Lung (tissue), 11 donors: ENCODE measurements at regions not wholly inside any gene's neighbourhood (a gene's known extent, or its start where the extent isn't known, plus 50 kb on each side); places are given as distances from the start of the nearest gene placed in this dataset.

Source experiments
- ATAC-seq: fragments of 200-7000 bp; cut with Tn5 transposase; one replicate; pipeline ENCODE4 v1.9.1; 2020; ENCODE audit warnings: moderate number of reproducible peaks; ENCODE audit not compliant: insufficient read depth, low FRiP score
- DNase-seq, 3 donors: peaks; one replicate each; pipeline ENCODE4 v3.0.0-alpha.2; 2013 to 2017
- H3K27ac ChIP-seq, 2 donors: one replicate each; pipeline ENCODE4 v1.5.1; 2013; ENCODE audit warnings: mild to moderate bottlenecking in 2 of 2, moderate library complexity in 2 of 2, control low read depth in 1 of 2, inconsistent platforms in 1 of 2, low read depth in 1 of 2, low read length in 1 of 2
- H3K27me3 ChIP-seq, 3 donors: one replicate each; pipeline ENCODE4 v1.5.1; 2013; ENCODE audit warnings: low read length in 2 of 3; ENCODE audit not compliant: control insufficient read depth in 3 of 3, insufficient read depth in 3 of 3
- H3K36me3 ChIP-seq, 4 donors: one replicate each; pipeline ENCODE4 v1.5.1; 2013; ENCODE audit warnings: low read length in 4 of 4, mild to moderate bottlenecking in 1 of 4, moderate library complexity in 1 of 4; ENCODE audit not compliant: control insufficient read depth in 4 of 4, insufficient read depth in 4 of 4
- H3K4me1 ChIP-seq, 5 donors: one replicate each; pipeline ENCODE4 v1.5.1; 2013; ENCODE audit warnings: low read length in 5 of 5, mild to moderate bottlenecking in 2 of 5, moderate library complexity in 1 of 5; ENCODE audit not compliant: control insufficient read depth in 5 of 5, insufficient read depth in 5 of 5
- H3K4me3 ChIP-seq: one replicate; pipeline ENCODE4 v1.5.1; 2013; ENCODE audit warnings: mild to moderate bottlenecking, control low read depth, moderate library complexity
- H3K9ac ChIP-seq, 2 donors: one replicate each; pipeline ENCODE4 v1.5.1; 2013; ENCODE audit warnings: low read length in 2 of 2, control low read depth in 1 of 2; ENCODE audit not compliant: insufficient read depth in 1 of 2
- H3K9me3 ChIP-seq, 4 donors: one replicate each; pipeline ENCODE4 v1.5.1; 2013; ENCODE audit warnings: low read length in 3 of 4, mild to moderate bottlenecking in 1 of 4, moderate library complexity in 1 of 4; ENCODE audit not compliant: control insufficient read depth in 4 of 4, insufficient read depth in 3 of 4
- WGBS, 2 donors: extraction: QIAGEN DNeasy Blood & Tissue Kit; methylation state at CpG; one replicate each; pipeline ENCODE4 v1.1.7; 2013; 5-methylcytosine and 5-hydroxymethylcytosine counted together
- TF ChIP-seq, protein P1 (sequence below): IDR thresholded peaks from 2 replicates; pipeline ENCODE4 v1.5.1; 2012; ENCODE audit warnings: mild to moderate bottlenecking; ENCODE audit errors: control extremely low read depth, extremely low read depth
- donor health status: control.
- donor health status: control.
- donor health status: Bipolar disorder and iron deficiency.
- donor health status: healthy.
- donor health status: DM: yes; HTN: yes; CAD: no.

DNA sequence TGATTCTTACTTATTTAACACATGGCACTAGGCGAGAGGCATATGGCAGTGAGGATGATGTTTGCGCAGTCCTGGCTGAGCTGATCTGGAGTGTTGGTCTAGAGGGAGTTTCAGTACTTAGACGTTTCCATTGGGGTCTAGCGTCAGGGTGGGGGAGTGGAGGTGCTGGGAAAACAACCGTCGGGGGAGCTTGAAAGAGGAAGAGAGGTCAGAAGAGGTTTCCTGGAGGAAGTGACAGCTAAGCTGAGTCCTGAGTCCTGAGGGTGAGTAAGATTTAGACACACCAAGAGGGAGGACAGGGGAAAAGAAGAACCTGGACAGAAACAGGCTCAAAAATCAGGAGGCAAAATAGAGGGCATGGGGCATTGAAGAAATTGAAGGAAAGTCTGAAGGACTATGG, 81.4 kb downstream of the ALOX5AP start:
- ATAC-seq (no peak), DNase-seq (no peak)
- TF ChIP-seq, protein P1, sequence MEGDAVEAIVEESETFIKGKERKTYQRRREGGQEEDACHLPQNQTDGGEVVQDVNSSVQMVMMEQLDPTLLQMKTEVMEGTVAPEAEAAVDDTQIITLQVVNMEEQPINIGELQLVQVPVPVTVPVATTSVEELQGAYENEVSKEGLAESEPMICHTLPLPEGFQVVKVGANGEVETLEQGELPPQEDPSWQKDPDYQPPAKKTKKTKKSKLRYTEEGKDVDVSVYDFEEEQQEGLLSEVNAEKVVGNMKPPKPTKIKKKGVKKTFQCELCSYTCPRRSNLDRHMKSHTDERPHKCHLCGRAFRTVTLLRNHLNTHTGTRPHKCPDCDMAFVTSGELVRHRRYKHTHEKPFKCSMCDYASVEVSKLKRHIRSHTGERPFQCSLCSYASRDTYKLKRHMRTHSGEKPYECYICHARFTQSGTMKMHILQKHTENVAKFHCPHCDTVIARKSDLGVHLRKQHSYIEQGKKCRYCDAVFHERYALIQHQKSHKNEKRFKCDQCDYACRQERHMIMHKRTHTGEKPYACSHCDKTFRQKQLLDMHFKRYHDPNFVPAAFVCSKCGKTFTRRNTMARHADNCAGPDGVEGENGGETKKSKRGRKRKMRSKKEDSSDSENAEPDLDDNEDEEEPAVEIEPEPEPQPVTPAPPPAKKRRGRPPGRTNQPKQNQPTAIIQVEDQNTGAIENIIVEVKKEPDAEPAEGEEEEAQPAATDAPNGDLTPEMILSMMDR = no peak
- WGBS, 2 donors = 45 to 54% methylated on average over 6 of the region's 6 CpGs
- Histone ChIP-seq H3K27me3 (no peaks in the 10 kb centered on the region), H3K9me3 (no peaks in the 10 kb centered on the region), H3K4me1 (peaks cover 0 to 8% (median 0%) of the 10 kb centered on the region in 5 donors), H3K4me3 (no peak overlapping the region), H3K36me3 (no peaks in the 10 kb centered on the region), H3K9ac (no peak overlapping the region), H3K27ac (no peak overlapping the region)

GRCh38 chr13:30818323-30818960, 83.1 kb downstream of the ALOX5AP start:
- TF ChIP-seq, protein P1 = no peak
- H3K27me3 ChIP-seq = no peaks in the 10 kb centered on the region
- H3K36me3 ChIP-seq = no peaks in the 10 kb centered on the region
- ATAC-seq = peak; percentile 50
- H3K4me1 ChIP-seq = peaks cover 0 to 8% (median 7%) of the 10 kb centered on the region in 5 donors
- no peak overlapping the region for H3K4me3 ChIP-seq
- WGBS, 2 donors = 64 to 83% methylated on average over 10 of the region's 10 CpGs
- no peak overlapping the region for H3K27ac ChIP-seq
- H3K9me3 ChIP-seq = no peaks in the 10 kb centered on the region
- no peak overlapping the region for H3K9ac ChIP-seq
- DNase-seq = peak in 1 of 3 donors; percentile 22

DNA sequence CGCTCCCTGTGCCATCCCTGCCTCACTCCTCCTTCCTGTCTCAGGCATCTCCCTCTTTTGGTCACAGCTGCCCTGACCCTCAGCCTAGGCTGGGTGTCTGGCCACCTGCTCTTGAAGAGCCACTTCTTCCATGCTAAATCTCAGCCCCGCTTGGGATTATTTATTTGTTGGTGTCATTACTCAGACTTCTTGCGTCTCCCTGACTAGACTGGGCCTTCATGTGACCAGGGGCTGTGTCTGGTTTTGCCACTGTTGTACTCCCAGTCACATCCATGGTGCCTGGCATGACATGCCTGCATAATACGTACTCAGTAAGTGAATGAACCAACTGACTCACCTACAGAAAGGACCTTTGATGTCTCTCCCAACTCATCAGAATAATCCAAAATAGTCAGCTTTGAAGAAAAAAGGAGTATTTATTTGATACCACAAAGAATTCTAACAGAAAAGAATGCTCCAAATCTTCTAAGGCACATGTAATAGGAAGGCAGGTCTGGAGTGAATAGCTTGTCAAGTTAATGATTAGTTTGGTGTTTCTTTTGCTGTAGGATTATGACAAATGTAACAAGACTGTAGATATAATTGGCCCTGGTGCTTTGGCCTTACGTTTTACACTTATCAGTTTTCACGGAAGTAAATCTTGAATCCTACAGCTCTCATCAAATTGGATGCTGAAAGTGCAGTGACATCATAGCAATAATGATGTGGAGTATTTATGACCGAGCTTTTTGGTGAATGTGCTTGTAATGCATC, 84.0 kb downstream of the ALOX5AP start:
- TF ChIP-seq, protein P1 = no peak
- no peaks in the 10 kb centered on the region for H3K9me3 ChIP-seq
- DNase-seq (peak in 1 of 3 donors; percentile 30), ATAC-seq (no peak)
- peaks cover 0 to 16% (median 8%) of the 10 kb centered on the region in 5 donors for H3K4me1 ChIP-seq
- no peaks in the 10 kb centered on the region for H3K27me3 ChIP-seq
- H3K9ac ChIP-seq = no peak overlapping the region
- H3K27ac ChIP-seq = no peak overlapping the region
- H3K36me3 ChIP-seq = no peaks in the 10 kb centered on the region
- 89 to 93% methylated on average over 7 of the region's 7 CpGs for WGBS, 2 donors
- no peak overlapping the region for H3K4me3 ChIP-seq
